ENCODE measurements at regions not wholly inside any gene's neighbourhood (a gene's known extent, or its start where the extent isn't known, plus 50 kb on each side); places are given as distances from the start of the nearest gene placed in this dataset.

DNA sequence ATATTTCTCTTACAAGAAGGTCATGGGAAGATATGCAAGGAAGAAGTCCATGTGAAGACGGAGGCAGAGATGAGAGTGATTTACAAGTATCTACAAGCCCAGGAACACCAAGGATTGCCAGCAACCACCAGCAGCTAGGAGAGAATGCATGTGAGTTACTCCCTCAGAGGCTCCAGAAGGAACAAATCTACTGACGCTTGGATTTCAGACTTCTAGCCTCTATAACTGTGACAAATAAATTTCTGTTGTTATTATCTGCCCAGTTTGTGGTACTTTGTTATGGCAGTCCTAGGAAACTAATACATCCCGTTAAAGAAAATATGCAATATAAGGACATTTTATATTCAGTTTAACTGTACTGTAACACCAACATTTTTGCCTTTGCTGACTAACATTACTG is 283.9 kb downstream of the BCHE start:
- H3K27ac ChIP-seq = no peak overlapping the region
- H3K4me3 ChIP-seq = no peak overlapping the region
- H3K27me3 ChIP-seq = no peaks in the 10 kb centered on the region
- H3K9me3 ChIP-seq = no peaks in the 10 kb centered on the region
- H3K36me3 ChIP-seq = no peaks in the 10 kb centered on the region
- TF ChIP-seq EP300 (IDR thresholded peaks at IDR 0.05) (no peak), POLR2A (IDR thresholded peaks at IDR 0.05) (no peak)
- TF ChIP-seq, protein P1, sequence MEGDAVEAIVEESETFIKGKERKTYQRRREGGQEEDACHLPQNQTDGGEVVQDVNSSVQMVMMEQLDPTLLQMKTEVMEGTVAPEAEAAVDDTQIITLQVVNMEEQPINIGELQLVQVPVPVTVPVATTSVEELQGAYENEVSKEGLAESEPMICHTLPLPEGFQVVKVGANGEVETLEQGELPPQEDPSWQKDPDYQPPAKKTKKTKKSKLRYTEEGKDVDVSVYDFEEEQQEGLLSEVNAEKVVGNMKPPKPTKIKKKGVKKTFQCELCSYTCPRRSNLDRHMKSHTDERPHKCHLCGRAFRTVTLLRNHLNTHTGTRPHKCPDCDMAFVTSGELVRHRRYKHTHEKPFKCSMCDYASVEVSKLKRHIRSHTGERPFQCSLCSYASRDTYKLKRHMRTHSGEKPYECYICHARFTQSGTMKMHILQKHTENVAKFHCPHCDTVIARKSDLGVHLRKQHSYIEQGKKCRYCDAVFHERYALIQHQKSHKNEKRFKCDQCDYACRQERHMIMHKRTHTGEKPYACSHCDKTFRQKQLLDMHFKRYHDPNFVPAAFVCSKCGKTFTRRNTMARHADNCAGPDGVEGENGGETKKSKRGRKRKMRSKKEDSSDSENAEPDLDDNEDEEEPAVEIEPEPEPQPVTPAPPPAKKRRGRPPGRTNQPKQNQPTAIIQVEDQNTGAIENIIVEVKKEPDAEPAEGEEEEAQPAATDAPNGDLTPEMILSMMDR (IDR thresholded peaks at IDR 0.05) = no peak
- no peaks in the 10 kb centered on the region for H3K4me1 ChIP-seq
- DNase-seq (ENCODE audit: low spot score in 2 of 2) = no peak
- WGBS, 2 donors = 86 to 91% methylated on average over 3 of the region's 3 CpGs

DNA sequence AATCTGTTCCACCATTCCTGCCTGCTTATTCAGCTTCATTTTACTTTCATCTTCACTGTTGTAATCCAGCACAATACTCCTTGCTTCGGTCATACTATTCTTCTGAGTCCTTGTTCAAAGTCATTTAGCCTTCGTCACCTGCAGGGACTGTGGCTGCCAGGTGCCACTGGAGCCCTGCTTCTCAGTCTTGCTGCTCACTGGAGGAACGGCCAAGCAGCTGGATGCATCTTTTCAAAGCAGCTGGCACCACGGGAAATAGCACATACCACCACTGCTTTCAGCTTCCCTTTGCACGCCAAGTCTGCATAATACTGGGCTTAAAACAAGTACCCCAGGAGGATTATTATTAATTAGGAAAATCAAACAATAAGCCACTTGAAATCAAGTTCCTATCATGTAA is 287.6 kb downstream of the BCHE start:
- DNase-seq (ENCODE audit: low spot score in 2 of 2) = no peak
- 70 to 76% methylated on average over 5 of the region's 5 CpGs for WGBS, 2 donors
- TF ChIP-seq, protein P1 (IDR thresholded peaks at IDR 0.05) = no peak
- TF ChIP-seq POLR2A (IDR thresholded peaks at IDR 0.05) (no peak), EP300 (IDR thresholded peaks at IDR 0.05) (no peak)

DNA sequence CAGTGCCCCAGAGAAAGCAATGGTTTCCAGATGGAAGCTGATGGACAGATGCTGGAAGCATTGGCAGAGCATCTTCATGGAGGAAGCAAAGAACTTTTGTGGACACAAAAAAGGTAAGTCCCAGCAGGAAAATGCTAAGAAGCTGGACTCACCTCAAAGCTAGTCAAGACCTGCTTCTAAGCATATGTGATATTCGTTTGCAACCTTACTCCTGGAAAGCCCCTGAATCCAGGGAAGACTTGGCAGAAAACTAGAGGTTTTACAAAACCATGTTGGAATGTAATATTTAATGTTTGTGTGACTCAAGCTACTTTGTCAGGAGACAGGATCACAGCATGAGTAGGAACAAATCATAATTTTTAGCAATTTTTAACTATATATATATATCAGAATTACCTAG is 288.2 kb downstream of the BCHE start:
- no peak overlapping the region for H3K27ac ChIP-seq
- no peaks in the 10 kb centered on the region for H3K4me1 ChIP-seq
- H3K27me3 ChIP-seq = no peaks in the 10 kb centered on the region
- no peak for TF ChIP-seq POLR2A (IDR thresholded peaks at IDR 0.05)
- TF ChIP-seq EP300 (IDR thresholded peaks at IDR 0.05) = no peak
- TF ChIP-seq, protein P1 (IDR thresholded peaks at IDR 0.05) = no peak
- no peak overlapping the region for H3K4me3 ChIP-seq
- no peaks in the 10 kb centered on the region for H3K36me3 ChIP-seq
- no peak for DNase-seq (ENCODE audit: low spot score in 2 of 2)
- H3K9me3 ChIP-seq = no peaks in the 10 kb centered on the region
- 59 to 66% methylated on average over 1 of the region's 1 CpG for WGBS, 2 donors

More for the DNA sequence above, 287.6 kb downstream of the BCHE start:
- Histone ChIP-seq H3K4me3 (no peak overlapping the region), H3K27me3 (no peaks in the 10 kb centered on the region), H3K27ac (no peak overlapping the region), H3K36me3 (no peaks in the 10 kb centered on the region), H3K9me3 (no peaks in the 10 kb centered on the region), H3K4me1 (no peaks in the 10 kb centered on the region)

DNA sequence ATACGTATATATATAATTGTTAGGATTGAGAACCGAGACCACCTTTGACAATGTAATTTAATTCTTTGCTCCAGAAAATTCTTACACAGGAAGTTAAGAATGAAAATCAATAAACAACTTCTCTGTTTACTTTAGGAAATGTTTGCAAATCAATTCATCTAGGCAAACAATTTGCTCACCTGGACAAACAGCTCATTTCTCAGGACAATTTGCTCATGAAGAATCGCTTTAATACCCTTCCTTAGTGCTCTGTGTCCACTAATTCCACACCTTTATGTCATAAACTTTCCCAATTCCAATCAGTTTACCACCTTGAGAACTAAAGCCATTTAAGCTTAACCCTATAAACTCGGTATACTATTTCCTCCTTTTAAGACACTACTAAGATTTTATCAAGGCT is 292.2 kb downstream of the BCHE start:
- 76 to 78% methylated on average over 4 of the region's 4 CpGs for WGBS, 2 donors
- Histone ChIP-seq H3K4me1 (no peaks in the 10 kb centered on the region), H3K4me3 (no peak overlapping the region), H3K27me3 (no peaks in the 10 kb centered on the region), H3K27ac (no peak overlapping the region), H3K9me3 (no peaks in the 10 kb centered on the region), H3K36me3 (no peaks in the 10 kb centered on the region)
- DNase-seq (ENCODE audit: low spot score in 2 of 2) = no peak
- no peak for TF ChIP-seq POLR2A (IDR thresholded peaks at IDR 0.05)
- TF ChIP-seq EP300 (IDR thresholded peaks at IDR 0.05) = no peak
- TF ChIP-seq, protein P1 (IDR thresholded peaks at IDR 0.05) = no peak

DNA sequence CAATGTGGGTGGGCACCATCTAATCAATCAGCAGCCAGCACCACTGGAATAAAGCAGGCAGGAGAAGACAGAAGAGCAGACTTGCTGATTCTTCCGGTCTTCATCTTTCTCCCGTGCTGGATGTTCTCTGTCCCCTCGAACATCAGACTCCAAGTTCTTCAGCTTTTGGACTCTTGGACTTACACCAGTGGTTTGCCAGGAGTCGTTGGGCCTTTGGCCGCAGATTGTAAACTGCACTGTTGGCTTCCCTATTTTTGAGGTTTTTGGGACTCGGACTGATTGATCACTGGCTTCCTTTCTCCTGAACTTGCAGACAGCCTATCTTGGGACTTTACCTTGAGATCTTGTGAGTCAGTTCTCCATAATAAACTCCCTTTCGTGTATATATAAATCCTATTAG is 292.8 kb downstream of the BCHE start:
- no peak for TF ChIP-seq EP300 (IDR thresholded peaks at IDR 0.05)
- TF ChIP-seq, protein P1 (IDR thresholded peaks at IDR 0.05) = no peak
- no peak for TF ChIP-seq POLR2A (IDR thresholded peaks at IDR 0.05)
- Histone ChIP-seq H3K27ac (no peak overlapping the region), H3K4me1 (no peaks in the 10 kb centered on the region), H3K9me3 (no peaks in the 10 kb centered on the region), H3K36me3 (no peaks in the 10 kb centered on the region), H3K4me3 (no peak overlapping the region), H3K27me3 (no peaks in the 10 kb centered on the region)
- WGBS, 2 donors = 86 to 87% methylated on average over 7 of the region's 7 CpGs
- DNase-seq (ENCODE audit: low spot score in 2 of 2) = no peak

All from tibial nerve (tissue), 4 donors.